Glutamatergic neuron (in vitro differentiated cells): ENCODE measurements at regions not wholly inside any gene's neighbourhood (a gene's known extent, or its start where the extent isn't known, plus 50 kb on each side); places are given as distances from the start of the nearest gene placed in this dataset.

ENCODE experiments used
- DNase-seq: peaks from one replicate; pipeline ENCODE4 v3.0.0; 2022
- H3K27ac Mint-ChIP-seq: one replicate; pipeline ENCODE4 v1.8.0; 2020; ENCODE audit warnings: mild to moderate bottlenecking, mixed read lengths, inconsistent platforms; ENCODE audit not compliant: unreplicated experiment
- H3K27me3 Mint-ChIP-seq: one replicate; pipeline ENCODE4 v1.8.0; 2020; ENCODE audit warnings: mild to moderate bottlenecking, moderate library complexity, mixed read lengths, inconsistent platforms; ENCODE audit not compliant: unreplicated experiment
- H3K36me3 Mint-ChIP-seq: one replicate; pipeline ENCODE4 v1.8.0; 2020; ENCODE audit warnings: mild to moderate bottlenecking, mixed read lengths, inconsistent platforms; ENCODE audit not compliant: unreplicated experiment
- H3K4me1 Mint-ChIP-seq: one replicate; pipeline ENCODE4 v1.8.0; 2020; ENCODE audit warnings: mild to moderate bottlenecking, low read depth, mixed read lengths, inconsistent platforms; ENCODE audit not compliant: unreplicated experiment
- H3K4me3 Mint-ChIP-seq: one replicate; pipeline ENCODE4 v1.8.0; 2020; ENCODE audit warnings: mild to moderate bottlenecking, mixed read lengths, inconsistent platforms; ENCODE audit not compliant: unreplicated experiment
- H3K9me3 Mint-ChIP-seq: one replicate; pipeline ENCODE4 v1.8.0; 2020; ENCODE audit warnings: mild to moderate bottlenecking, moderate library complexity, mixed read lengths, inconsistent platforms; ENCODE audit not compliant: unreplicated experiment
- CTCF ChIP-seq: fragments of 200-600 bp; sonication (generic); IDR thresholded peaks from one replicate; pipeline ENCODE4 v1.5.0; 2021; ENCODE audit not compliant: partially characterized antibody, unreplicated experiment

- no peak overlapping the region for H3K27ac Mint-ChIP-seq
- no peaks in the 10 kb centered on the region for H3K4me1 Mint-ChIP-seq
- no peaks in the 10 kb centered on the region for H3K27me3 Mint-ChIP-seq
- no peaks in the 10 kb centered on the region for H3K9me3 Mint-ChIP-seq
- no peak for TF ChIP-seq CTCF
- H3K4me3 Mint-ChIP-seq, result no peak overlapping the region
- no peaks in the 10 kb centered on the region for H3K36me3 Mint-ChIP-seq
- no peak for DNase-seq
These were observed 180.2 kb downstream of the XPNPEP1 start for GRCh38 chr10:109743146-109743545.

GRCh38 chr10:109741712-109742111, 181.6 kb downstream of the XPNPEP1 start:
- Mint-ChIP-seq H3K4me3 (no peak overlapping the region), H3K27me3 (no peaks in the 10 kb centered on the region), H3K36me3 (no peaks in the 10 kb centered on the region), H3K27ac (no peak overlapping the region), H3K9me3 (no peaks in the 10 kb centered on the region), H3K4me1 (no peaks in the 10 kb centered on the region)
- no peak for DNase-seq
- TF ChIP-seq CTCF, result no peak

- Mint-ChIP-seq H3K4me3 (no peak overlapping the region), H3K27ac (no peak overlapping the region), H3K9me3 (no peaks in the 10 kb centered on the region), H3K36me3 (no peaks in the 10 kb centered on the region), H3K27me3 (no peaks in the 10 kb centered on the region), H3K4me1 (no peaks in the 10 kb centered on the region)
- no peak for DNase-seq
- TF ChIP-seq CTCF, result no peak
These were observed 182.9 kb downstream of the XPNPEP1 start for GRCh38 chr10:109740436-109740835.

GRCh38 chr10:109737626-109738025, 185.7 kb downstream of the XPNPEP1 start:
- Mint-ChIP-seq H3K4me3 (no peak overlapping the region), H3K9me3 (no peaks in the 10 kb centered on the region), H3K36me3 (no peaks in the 10 kb centered on the region), H3K27ac (no peak overlapping the region), H3K4me1 (no peaks in the 10 kb centered on the region), H3K27me3 (no peaks in the 10 kb centered on the region)
- TF ChIP-seq CTCF, result no peak
- DNase-seq, result no peak

- H3K27ac Mint-ChIP-seq, result no peak overlapping the region
- H3K4me3 Mint-ChIP-seq, result no peak overlapping the region
- no peak for TF ChIP-seq CTCF
These were observed 186.3 kb downstream of the XPNPEP1 start for GRCh38 chr10:109737009-109737408.

More at GRCh38 chr10:109737009-109737408, 186.3 kb downstream of the XPNPEP1 start:
- H3K9me3 Mint-ChIP-seq, result no peaks in the 10 kb centered on the region
- DNase-seq, result no peak
- H3K27me3 Mint-ChIP-seq, result no peaks in the 10 kb centered on the region
- H3K4me1 Mint-ChIP-seq, result no peaks in the 10 kb centered on the region
- no peaks in the 10 kb centered on the region for H3K36me3 Mint-ChIP-seq
